ENCODE measurements at regions not wholly inside any gene's neighbourhood (a gene's known extent, or its start where the extent isn't known, plus 50 kb on each side); places are given as distances from the start of the nearest gene placed in this dataset.

GRCh38 chr12:126760092-126760491, 1506.9 kb upstream of the TMEM132C start:
- no peak overlapping the region for H3K9ac ChIP-seq (replicated peaks in 1 of 4; ENCODE audit: extremely low read depth in 1 of 4, low read depth in 3 of 4, low read length in 3 of 4)
- no peaks in the 10 kb centered on the region for H3K4me1 ChIP-seq (replicated peaks in 1 of 4; ENCODE audit: control insufficient read depth in 3 of 4, insufficient read depth in 4 of 4, low read length in 3 of 4)
- no peak overlapping the region for H2BK5ac ChIP-seq (ENCODE audit: low read depth, low read length)
- no peaks in the 10 kb centered on the region for H3K79me2 ChIP-seq (ENCODE audit: control insufficient read depth in 1 of 2, insufficient read depth in 2 of 2, low read length in 2 of 2)
- DNase-seq (ENCODE audit: low read depth in 1 of 2, low spot score in 2 of 2) (no peak), FAIRE-seq (no peak)
- no peaks in the 10 kb centered on the region for H3K23me2 ChIP-seq (ENCODE audit: low read depth, low read length)
- no peak overlapping the region for H2BK15ac ChIP-seq (ENCODE audit: low read length)
- H4K20me1 ChIP-seq (replicated peaks in 1 of 2; ENCODE audit: control insufficient read depth in 1 of 2, insufficient read depth in 2 of 2, low read length in 2 of 2): no peaks in the 10 kb centered on the region
- no peaks in the 10 kb centered on the region for H3K36me3 ChIP-seq (ENCODE audit: control insufficient read depth in 2 of 4, insufficient read depth in 4 of 4, low read length in 3 of 4)
- H2BK120ac ChIP-seq (replicated peaks; ENCODE audit: low read depth, low read length): no peak overlapping the region
- H4K91ac ChIP-seq (replicated peaks; ENCODE audit: insufficient read length, low read length): no peak overlapping the region
- H3K9me3 ChIP-seq (ENCODE audit: insufficient read depth in 2 of 2, low read depth in 1 of 2, low read length in 1 of 2): peaks cover 4 to 13% of the 10 kb centered on the region in 2 experiments
- no peak overlapping the region for H4K8ac ChIP-seq (ENCODE audit: extremely low read depth, insufficient read depth, low read length)
- H3K4me3 ChIP-seq (ENCODE audit: extremely low read depth in 1 of 4, insufficient read depth in 2 of 4, low read depth in 3 of 4, low read length in 4 of 4): no peak overlapping the region
- no peak overlapping the region for H3K14ac ChIP-seq (ENCODE audit: insufficient read length)
- H3K4me2 ChIP-seq (ENCODE audit: insufficient read depth in 1 of 2, low read depth in 2 of 2, low read length in 2 of 2): no peak overlapping the region
- no peak overlapping the region for H2BK20ac ChIP-seq (ENCODE audit: low read length)
- CTCF ChIA-PET (ENCODE audit: partially characterized antibody): interaction anchor here (1.5 to 9.5 kb wide), 2 partner anchors 11 to 13 kb away, joined by 3 to 59 read pairs; no protein-coding TSS in a partner anchor
- no peak overlapping the region for H3K18ac ChIP-seq (ENCODE audit: extremely low read depth, low read length)
- WGBS, 2 experiments (ENCODE audit: extremely low coverage in 1 of 2, insufficient coverage in 1 of 2, insufficient read length in 1 of 2, insufficient replicate concordance in 2 of 2, low coverage in 1 of 2, low lambda C conversion rate in 2 of 2, missing lambda C conversion rate in 1 of 2): 55% methylated on average over 3 of the region's 3 CpGs; no CpG with 5 or more reads in 1 of the 2 experiments
- no peak overlapping the region for H4K5ac ChIP-seq (ENCODE audit: insufficient read length, low read depth, low read length)
- H3K27me3 ChIP-seq (replicated peaks in 1 of 4; ENCODE audit: control insufficient read depth in 3 of 4, extremely low read depth in 1 of 4, insufficient read depth in 3 of 4, low read length in 3 of 4): no peaks in the 10 kb centered on the region
- H3K56ac ChIP-seq (replicated peaks; ENCODE audit: insufficient read length, low read depth, low read length): no peak overlapping the region
- no peak overlapping the region for H3K23ac ChIP-seq (ENCODE audit: insufficient read length)
- H3K79me1 ChIP-seq (ENCODE audit: low read depth, low read length): no peaks in the 10 kb centered on the region
- H3K27ac ChIP-seq (ENCODE audit: low read depth, low read length): no peak overlapping the region
- no peak overlapping the region for H2AFZ ChIP-seq (ENCODE audit: low read length)
- H2AK5ac ChIP-seq (ENCODE audit: low read depth, low read length): no peak overlapping the region
- no peak overlapping the region for H2BK12ac ChIP-seq (ENCODE audit: low read depth, low read length)
- H3K4ac ChIP-seq (replicated peaks; ENCODE audit: insufficient read length, low read depth, low read length): no peak overlapping the region
- POLR2A ChIA-PET (ENCODE audit: partially characterized antibody): no interaction called here
- TF ChIP-seq ASH2L (IDR thresholded peaks at IDR 0.05; ENCODE audit: low read length) (no peak), RBBP5 (IDR thresholded peaks at IDR 0.05; ENCODE audit: borderline replicate concordance, low read depth, low read length) (no peak), SAP30 (IDR thresholded peaks at IDR 0.05; ENCODE audit: insufficient read depth, insufficient replicate concordance, low read length) (no peak), BCL11A (IDR thresholded peaks at IDR 0.05; ENCODE audit: low read depth in 2 of 2, low read length in 2 of 2) (no peak), ATF3 (IDR thresholded peaks at IDR 0.05; ENCODE audit: insufficient read depth, low read depth, low read length) (no peak), EP300 (IDR thresholded peaks at IDR 0.05; ENCODE audit: borderline replicate concordance in 1 of 2, low read depth in 2 of 2, low read length in 2 of 2) (no peak), TBP (IDR thresholded peaks at IDR 0.05; ENCODE audit: low read depth, low read length) (no peak), GABPA (IDR thresholded peaks at IDR 0.05; ENCODE audit: borderline replicate concordance, insufficient read depth, low read length) (no peak), HDAC2 (IDR thresholded peaks at IDR 0.05; ENCODE audit: borderline replicate concordance in 1 of 2, low read depth in 2 of 2, low read length in 2 of 2) (no peak), POLR2A (IDR thresholded peaks at IDR 0.05; ENCODE audit: control extremely low read depth in 1 of 2, low read depth in 2 of 2, low read length in 2 of 2) (no peak), POLR2AphosphoS5 (IDR thresholded peaks at IDR 0.05; ENCODE audit: low read depth, low read length) (no peak)
- TF ChIP-seq, protein P1, sequence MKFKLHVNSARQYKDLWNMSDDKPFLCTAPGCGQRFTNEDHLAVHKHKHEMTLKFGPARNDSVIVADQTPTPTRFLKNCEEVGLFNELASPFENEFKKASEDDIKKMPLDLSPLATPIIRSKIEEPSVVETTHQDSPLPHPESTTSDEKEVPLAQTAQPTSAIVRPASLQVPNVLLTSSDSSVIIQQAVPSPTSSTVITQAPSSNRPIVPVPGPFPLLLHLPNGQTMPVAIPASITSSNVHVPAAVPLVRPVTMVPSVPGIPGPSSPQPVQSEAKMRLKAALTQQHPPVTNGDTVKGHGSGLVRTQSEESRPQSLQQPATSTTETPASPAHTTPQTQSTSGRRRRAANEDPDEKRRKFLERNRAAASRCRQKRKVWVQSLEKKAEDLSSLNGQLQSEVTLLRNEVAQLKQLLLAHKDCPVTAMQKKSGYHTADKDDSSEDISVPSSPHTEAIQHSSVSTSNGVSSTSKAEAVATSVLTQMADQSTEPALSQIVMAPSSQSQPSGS (IDR thresholded peaks at IDR 0.05; ENCODE audit: low read length): no peak
